ENCODE measurements at regions not wholly inside any gene's neighbourhood (a gene's known extent, or its start where the extent isn't known, plus 50 kb on each side); places are given as distances from the start of the nearest gene placed in this dataset.
"Not testable (repeated sequence)": the region's sequence is repeated elsewhere in the genome, so short reads cannot be mapped to it uniquely, and the experiment has no call there.

GRCh38 chr15:20252040-20252439 lies 289.6 kb downstream of the GOLGA6L6 start:
- DNase-seq (ENCODE audit: low read depth); H3K27me3 ChIP-seq (ENCODE audit: control insufficient read depth, insufficient read depth, low read length); POLR2A ChIA-PET; CTCF ChIA-PET; H3K36me3 ChIP-seq (ENCODE audit: control insufficient read depth, insufficient read depth, low read length); H3K4me3 ChIP-seq (ENCODE audit: low read depth, low read length): not testable (repeated sequence)

DNA sequence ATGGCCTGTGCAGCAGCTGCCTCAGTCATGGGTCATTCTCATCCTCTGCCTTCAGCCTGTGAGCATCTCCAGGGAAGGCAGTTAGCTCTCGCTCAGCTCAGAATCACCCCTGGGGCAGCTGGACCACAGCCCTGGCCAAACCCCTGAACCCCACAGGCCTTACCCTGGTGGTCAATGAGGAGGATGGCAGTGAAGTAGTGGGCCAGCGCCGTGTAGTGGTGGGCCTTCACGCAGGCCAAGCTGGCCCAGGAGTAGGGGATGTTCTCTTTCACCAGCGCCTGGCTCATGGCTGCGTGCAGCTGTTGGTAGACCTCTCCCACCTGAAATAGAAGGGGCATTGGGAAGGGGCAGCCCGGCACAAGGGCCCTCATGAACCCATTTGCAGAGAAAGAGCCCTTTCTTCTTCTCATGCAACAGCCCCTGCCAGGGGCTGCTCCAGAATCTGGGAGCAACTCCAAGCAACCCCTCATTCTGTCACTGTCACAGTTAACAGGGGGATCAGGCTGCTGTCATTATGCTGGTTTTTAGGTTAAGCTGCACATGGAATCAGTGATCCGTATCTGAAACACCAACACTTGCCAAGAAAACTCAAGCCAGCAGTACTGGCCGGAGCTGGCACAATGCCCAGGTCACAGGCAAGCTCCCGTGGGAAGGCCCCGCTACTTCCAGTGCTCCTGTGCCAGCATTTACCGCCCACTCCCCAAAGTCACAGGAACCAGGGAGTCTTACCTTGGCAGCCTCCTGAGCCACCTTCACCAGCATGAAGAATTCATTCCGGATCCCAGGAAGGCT lies 290.2 kb downstream of the GOLGA6L6 start:
- H3K36me3 ChIP-seq (ENCODE audit: control insufficient read depth, insufficient read depth, low read length); H3K4me3 ChIP-seq (ENCODE audit: low read depth, low read length); DNase-seq (ENCODE audit: low read depth); POLR2A ChIA-PET; CTCF ChIA-PET; H3K27me3 ChIP-seq (ENCODE audit: control insufficient read depth, insufficient read depth, low read length): not testable (repeated sequence)

- DNase-seq (ENCODE audit: low read depth); H3K4me3 ChIP-seq (ENCODE audit: low read depth, low read length); H3K27me3 ChIP-seq (ENCODE audit: control insufficient read depth, insufficient read depth, low read length); CTCF ChIA-PET; H3K36me3 ChIP-seq (ENCODE audit: control insufficient read depth, insufficient read depth, low read length); POLR2A ChIA-PET: not testable (repeated sequence)
These were observed 291.4 kb downstream of the GOLGA6L6 start for GRCh38 chr15:20250206-20250605.

- H3K4me3 ChIP-seq (ENCODE audit: low read depth, low read length); CTCF ChIA-PET; DNase-seq (ENCODE audit: low read depth); H3K36me3 ChIP-seq (ENCODE audit: control insufficient read depth, insufficient read depth, low read length); H3K27me3 ChIP-seq (ENCODE audit: control insufficient read depth, insufficient read depth, low read length); POLR2A ChIA-PET: not testable (repeated sequence)
These were observed 292.0 kb downstream of the GOLGA6L6 start for GRCh38 chr15:20249677-20249970.

GRCh38 chr15:20248434-20248833 lies 293.2 kb downstream of the GOLGA6L6 start:
- H3K27me3 ChIP-seq (ENCODE audit: control insufficient read depth, insufficient read depth, low read length); POLR2A ChIA-PET; DNase-seq (ENCODE audit: low read depth); H3K36me3 ChIP-seq (ENCODE audit: control insufficient read depth, insufficient read depth, low read length); CTCF ChIA-PET; H3K4me3 ChIP-seq (ENCODE audit: low read depth, low read length): not testable (repeated sequence)

GRCh38 chr15:20247137-20247536 lies 294.5 kb downstream of the GOLGA6L6 start:
- CTCF ChIA-PET = interaction anchor here (0.6 kb wide), 1 partner anchor 865 kb away, joined by 3 read pairs; no protein-coding TSS in a partner anchor
- DNase-seq (ENCODE audit: low read depth); H3K4me3 ChIP-seq (ENCODE audit: low read depth, low read length); POLR2A ChIA-PET; H3K36me3 ChIP-seq (ENCODE audit: control insufficient read depth, insufficient read depth, low read length); H3K27me3 ChIP-seq (ENCODE audit: control insufficient read depth, insufficient read depth, low read length): not testable (repeated sequence)

DNA sequence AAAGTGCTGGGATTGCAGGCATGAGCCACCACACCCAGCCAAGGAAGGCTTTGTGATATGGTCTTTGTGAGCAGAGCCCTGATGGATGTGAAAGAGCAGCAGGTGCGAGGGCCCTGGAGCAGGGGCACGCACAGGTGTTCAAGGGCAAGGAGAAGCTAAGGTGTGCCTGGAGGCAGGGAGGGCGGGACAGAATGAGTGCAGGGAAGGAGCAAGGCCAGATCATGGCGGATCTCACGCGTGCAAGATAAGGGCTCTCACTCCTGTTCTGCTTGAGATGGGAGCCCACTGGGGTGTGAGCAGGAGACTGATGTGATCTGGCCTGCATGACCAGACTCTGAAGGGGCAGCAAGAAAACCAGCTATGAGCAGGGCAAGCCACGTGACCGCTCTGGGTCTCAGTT lies 295.0 kb downstream of the GOLGA6L6 start:
- H3K36me3 ChIP-seq (ENCODE audit: control insufficient read depth, insufficient read depth, low read length); CTCF ChIA-PET; POLR2A ChIA-PET; H3K27me3 ChIP-seq (ENCODE audit: control insufficient read depth, insufficient read depth, low read length); DNase-seq (ENCODE audit: low read depth); H3K4me3 ChIP-seq (ENCODE audit: low read depth, low read length): not testable (repeated sequence)

- CTCF ChIA-PET; H3K4me3 ChIP-seq (ENCODE audit: low read depth, low read length); POLR2A ChIA-PET; DNase-seq (ENCODE audit: low read depth); H3K27me3 ChIP-seq (ENCODE audit: control insufficient read depth, insufficient read depth, low read length); H3K36me3 ChIP-seq (ENCODE audit: control insufficient read depth, insufficient read depth, low read length): not testable (repeated sequence)
These were observed 295.7 kb downstream of the GOLGA6L6 start for GRCh38 chr15:20245856-20246255.

GRCh38 chr15:20244792-20245191 lies 296.8 kb downstream of the GOLGA6L6 start:
- H3K4me3 ChIP-seq (ENCODE audit: low read depth, low read length); CTCF ChIA-PET; H3K36me3 ChIP-seq (ENCODE audit: control insufficient read depth, insufficient read depth, low read length); POLR2A ChIA-PET; H3K27me3 ChIP-seq (ENCODE audit: control insufficient read depth, insufficient read depth, low read length); DNase-seq (ENCODE audit: low read depth): not testable (repeated sequence)

- DNase-seq (ENCODE audit: low read depth); H3K4me3 ChIP-seq (ENCODE audit: low read depth, low read length); H3K27me3 ChIP-seq (ENCODE audit: control insufficient read depth, insufficient read depth, low read length); H3K36me3 ChIP-seq (ENCODE audit: control insufficient read depth, insufficient read depth, low read length); CTCF ChIA-PET; POLR2A ChIA-PET: not testable (repeated sequence)
These were observed 297.9 kb downstream of the GOLGA6L6 start for GRCh38 chr15:20243486-20244240.

DNA sequence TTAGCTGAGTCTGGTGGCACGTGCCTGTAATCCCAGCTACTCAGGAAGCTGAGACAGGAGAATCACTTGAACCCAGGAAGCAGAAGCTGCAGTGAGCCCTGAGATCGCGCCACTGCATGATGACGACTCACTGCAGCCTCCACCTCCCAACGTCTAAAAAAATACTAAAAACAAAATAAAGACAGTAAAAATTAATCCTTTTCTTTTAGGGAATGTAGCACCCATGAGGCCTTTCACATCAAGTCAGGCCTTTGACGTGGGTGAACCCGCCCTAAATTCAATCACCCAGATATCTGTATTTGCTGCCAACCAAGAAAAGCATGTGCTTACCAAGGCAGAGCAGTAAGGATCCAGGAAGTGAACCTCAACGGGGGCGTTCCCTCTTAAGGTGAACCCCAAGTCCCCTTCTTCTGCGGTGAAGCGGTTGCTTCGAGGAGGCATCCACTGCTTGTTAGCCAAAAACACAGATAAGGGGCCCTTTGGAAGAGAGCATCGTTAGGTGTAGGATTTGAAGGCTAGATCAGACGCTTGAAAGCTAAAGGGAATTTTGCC lies 301.2 kb downstream of the GOLGA6L6 start:
- H3K27me3 ChIP-seq (ENCODE audit: control insufficient read depth, insufficient read depth, low read length); H3K4me3 ChIP-seq (ENCODE audit: low read depth, low read length); DNase-seq (ENCODE audit: low read depth); H3K36me3 ChIP-seq (ENCODE audit: control insufficient read depth, insufficient read depth, low read length); POLR2A ChIA-PET; CTCF ChIA-PET: not testable (repeated sequence)

- H3K36me3 ChIP-seq (ENCODE audit: control insufficient read depth, insufficient read depth, low read length); H3K4me3 ChIP-seq (ENCODE audit: low read depth, low read length); DNase-seq (ENCODE audit: low read depth); H3K27me3 ChIP-seq (ENCODE audit: control insufficient read depth, insufficient read depth, low read length); CTCF ChIA-PET; POLR2A ChIA-PET: not testable (repeated sequence)
These were observed 302.4 kb downstream of the GOLGA6L6 start for GRCh38 chr15:20239186-20239585.

GRCh38 chr15:20237256-20238020 lies 304.2 kb downstream of the GOLGA6L6 start:
- DNase-seq (ENCODE audit: low read depth); POLR2A ChIA-PET; H3K27me3 ChIP-seq (ENCODE audit: control insufficient read depth, insufficient read depth, low read length); H3K36me3 ChIP-seq (ENCODE audit: control insufficient read depth, insufficient read depth, low read length); CTCF ChIA-PET; H3K4me3 ChIP-seq (ENCODE audit: low read depth, low read length): not testable (repeated sequence)

Data from BJ (cell line).